GM23248 (cell line): ENCODE measurements at regions not wholly inside any gene's neighbourhood (a gene's known extent, or its start where the extent isn't known, plus 50 kb on each side); places are given as distances from the start of the nearest gene placed in this dataset.

Experiments used
- EZH2 ChIP-seq: fragments of 200-600 bp; sonication (generic); IDR thresholded peaks from 2 replicates; pipeline ENCODE4 v1.6.1; 2018; ENCODE audit warnings: antibody characterized with exemption, mild to moderate bottlenecking; ENCODE audit not compliant: insufficient read depth, poor library complexity, severe bottlenecking
- EZH2phosphoT487 ChIP-seq: fragments of 200-600 bp; sonication (generic); IDR thresholded peaks from 2 replicates; pipeline ENCODE4 v1.6.1; 2018; ENCODE audit warnings: antibody characterized with exemption, moderate library complexity, mild to moderate bottlenecking, low read depth; ENCODE audit not compliant: insufficient read depth

- TF ChIP-seq EZH2phosphoT487 = no peak
- TF ChIP-seq EZH2 = no peak
Observed at GRCh38 chr13:73954808-73955207, 179.4 kb downstream of the KLF12 start.
